NCI-H187 (cell line): ENCODE measurements at regions not wholly inside any gene's neighbourhood (a gene's known extent, or its start where the extent isn't known, plus 50 kb on each side); places are given as distances from the start of the nearest gene placed in this dataset.
"Not testable (repeated sequence)": the region's sequence is repeated elsewhere in the genome, so short reads cannot be mapped to it uniquely, and the experiment has no call there.

Experiments
- DNase-seq, 2 experiments: peaks; one replicate each; lab custom pipeline; 2025; lab: John Stamatoyannopoulos, UW

DNA sequence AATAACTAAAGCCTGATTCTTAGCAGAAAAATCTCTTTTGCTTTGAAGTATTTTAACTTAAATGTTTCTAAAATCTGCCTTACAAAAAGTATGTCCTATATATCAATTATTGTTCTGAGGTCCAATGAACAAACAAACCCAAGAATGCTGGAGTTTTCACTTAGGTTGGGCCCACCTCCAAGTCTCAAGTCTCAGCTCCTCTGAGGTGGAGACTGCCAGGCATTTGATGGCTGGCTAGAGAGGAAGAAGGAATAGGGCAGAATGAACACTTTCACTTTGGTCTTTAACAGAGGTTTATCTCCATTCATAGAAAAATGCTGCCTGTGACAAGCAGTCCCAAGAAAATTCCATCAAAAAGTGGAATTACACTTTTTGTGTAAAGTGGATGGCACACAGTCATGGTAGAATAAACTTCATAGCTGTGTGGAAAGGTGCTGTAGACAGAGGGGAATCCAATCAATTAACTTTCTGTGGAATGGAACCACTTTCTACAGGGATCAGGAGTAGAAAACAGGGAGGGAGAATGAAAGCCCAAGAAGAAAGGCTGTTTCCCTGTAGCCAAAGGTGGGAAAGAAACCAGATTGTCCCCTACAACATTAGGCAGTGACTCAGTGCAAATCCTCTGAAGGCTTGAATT lies 349.4 kb upstream of the RUNX1 start:
- peak in 1 of 2 experiments; percentile 26 for DNase-seq

DNA sequence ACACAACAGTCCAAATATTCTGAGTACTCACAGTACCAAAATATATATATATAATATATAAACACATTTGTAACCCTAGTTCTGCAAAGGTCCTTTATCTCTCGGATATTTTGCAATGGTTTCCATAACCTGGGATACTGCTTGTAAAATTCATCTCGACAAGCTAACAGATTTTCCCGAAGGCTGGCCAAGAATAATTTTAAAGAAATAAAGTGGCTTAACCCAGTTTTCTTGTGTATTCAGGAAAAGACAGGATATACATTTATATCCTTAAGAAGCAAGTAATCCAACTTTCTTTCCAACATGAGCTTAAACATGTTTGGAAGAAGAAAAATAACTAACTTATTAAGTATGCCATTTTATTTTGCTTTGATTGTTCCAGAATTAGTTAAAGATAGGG lies 348.7 kb upstream of the RUNX1 start:
- no peak for DNase-seq

DNA sequence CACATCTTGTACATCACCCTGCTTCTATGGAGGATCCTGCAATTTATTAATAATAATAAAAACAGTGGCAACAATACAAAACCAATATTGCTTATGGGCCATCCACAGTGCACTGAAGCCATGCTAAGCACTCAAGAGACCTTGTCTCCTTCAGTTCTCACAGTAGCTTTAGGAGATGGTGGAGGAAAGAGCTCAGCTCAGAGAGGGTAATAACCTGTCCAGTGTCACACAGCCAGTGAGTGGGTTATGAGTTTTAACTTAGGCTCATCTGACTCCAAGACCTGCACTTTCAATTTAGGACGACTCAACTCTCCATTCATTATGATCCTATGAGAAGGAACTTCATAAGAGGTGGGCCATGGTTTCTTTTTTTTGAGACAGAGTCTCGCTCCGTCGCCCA lies 347.6 kb upstream of the RUNX1 start:
- DNase-seq: no peak

DNA sequence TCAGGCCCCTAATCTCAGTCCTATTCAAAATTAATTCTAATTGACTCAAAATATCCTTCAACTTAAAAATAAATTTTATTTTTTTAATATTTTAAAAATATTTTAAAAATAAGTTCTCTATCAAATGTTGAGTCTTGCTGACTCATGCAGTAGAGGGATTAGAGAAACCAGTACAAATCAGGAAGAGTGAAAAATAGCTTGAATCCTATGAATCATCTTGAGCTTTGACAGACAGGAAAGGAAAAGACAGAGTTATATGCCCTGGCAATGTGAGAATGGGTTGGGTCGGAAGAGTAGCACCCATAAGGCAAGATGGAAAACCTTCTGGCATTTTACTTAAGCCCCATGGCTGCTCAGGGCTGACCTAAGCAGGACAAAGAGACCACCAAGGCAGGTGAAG lies 346.6 kb upstream of the RUNX1 start:
- no peak for DNase-seq

- no peak for DNase-seq
Observed at GRCh38 chr21:35394634-35395369, 345.7 kb upstream of the RUNX1 start.

DNA sequence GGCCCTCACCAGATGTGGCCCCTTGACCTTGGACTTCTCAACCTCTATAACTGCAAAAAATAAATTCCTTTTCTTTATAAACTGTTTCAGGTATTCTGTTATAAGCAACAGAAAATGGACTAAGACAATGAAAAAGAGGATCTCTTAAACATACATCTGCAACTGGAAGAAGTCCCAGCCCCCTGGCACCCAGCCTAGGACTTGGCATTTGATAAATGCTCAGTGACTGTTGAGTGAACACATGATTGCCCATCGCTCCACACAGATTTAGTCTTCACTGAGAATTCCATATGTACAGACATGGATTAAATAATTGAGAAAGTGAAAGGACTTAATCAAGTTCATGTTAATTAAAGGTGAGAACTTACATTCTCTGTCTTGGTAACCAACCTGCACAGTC lies 344.9 kb upstream of the RUNX1 start:
- no peak for DNase-seq

GRCh38 chr21:35390013-35390776 lies 341.1 kb upstream of the RUNX1 start:
- no peak for DNase-seq

GRCh38 chr21:35386491-35387079 lies 337.5 kb upstream of the RUNX1 start:
- no peak for DNase-seq

DNA sequence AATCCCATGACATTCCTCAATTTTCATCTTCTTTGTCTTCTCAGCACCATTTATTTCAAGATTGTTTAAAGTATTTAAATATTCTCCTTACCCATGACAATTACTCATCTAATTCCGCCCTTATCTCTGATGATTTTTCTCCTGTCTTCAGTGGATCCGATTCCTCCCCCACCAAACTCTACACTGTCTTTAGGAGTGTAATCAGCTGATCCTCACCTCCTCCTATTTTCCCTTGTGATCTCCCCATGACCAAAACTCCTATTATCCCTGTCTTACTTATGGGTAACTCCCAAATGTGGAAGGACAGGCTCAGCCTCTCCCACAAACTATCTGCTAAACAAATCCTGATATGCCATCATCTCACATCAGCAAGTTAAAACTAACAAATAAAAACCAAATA lies 335.3 kb upstream of the RUNX1 start:
- DNase-seq: no peak

GRCh38 chr21:35382696-35383095 lies 333.6 kb upstream of the RUNX1 start:
- no peak for DNase-seq

- peak in 1 of 2 experiments; percentile 27 for DNase-seq
Observed at GRCh38 chr21:35381743-35382310, 332.7 kb upstream of the RUNX1 start.

DNA sequence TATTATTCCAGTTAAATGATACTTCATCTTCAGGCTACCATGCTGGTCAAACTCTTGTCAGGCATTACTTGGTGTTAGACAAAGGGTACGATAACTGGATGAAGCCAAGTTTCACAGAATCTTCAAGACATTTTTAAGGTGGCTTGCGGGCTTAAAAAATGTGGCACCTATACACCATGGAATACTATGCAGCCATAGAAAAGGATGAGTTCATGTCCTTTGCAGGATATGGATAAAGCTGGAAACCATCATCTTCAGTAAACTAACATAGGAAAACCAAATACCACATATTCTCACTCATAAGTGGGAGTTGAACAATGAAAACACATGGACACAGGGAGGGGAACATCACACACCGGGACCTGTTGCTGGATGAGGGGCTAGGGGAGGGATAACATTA lies 331.2 kb upstream of the RUNX1 start:
- DNase-seq: not testable (repeated sequence)

- no peak for DNase-seq
Observed at GRCh38 chr21:35378881-35379280, 329.8 kb upstream of the RUNX1 start.

DNA sequence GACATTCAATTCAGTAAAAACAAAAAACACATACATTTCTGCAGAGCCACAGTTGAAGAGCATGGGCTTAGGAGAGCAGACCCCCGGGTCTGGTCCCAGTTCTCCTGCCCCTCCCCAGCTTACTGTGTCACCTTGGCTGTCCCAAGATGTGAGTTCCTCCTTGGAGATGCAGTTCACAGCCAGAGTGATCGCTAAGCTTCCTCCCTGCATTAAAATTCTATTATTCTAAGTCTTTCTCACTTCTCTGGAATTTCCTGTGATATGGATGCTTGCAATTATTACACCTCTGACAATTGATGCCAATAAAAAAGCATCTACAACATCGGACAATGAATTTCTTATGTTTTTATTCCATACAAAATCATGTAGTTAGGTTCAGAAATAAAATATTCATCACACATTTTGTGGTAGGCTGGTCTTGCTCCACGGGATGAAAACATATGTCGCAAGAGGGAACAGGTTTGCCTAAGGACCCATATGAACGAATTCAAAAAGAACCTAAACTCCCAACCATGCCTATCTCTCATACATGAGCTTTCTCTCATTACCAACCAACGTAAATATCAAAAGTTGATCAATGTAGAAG lies 328.5 kb upstream of the RUNX1 start:
- no peak for DNase-seq

- no peak for DNase-seq
Observed at GRCh38 chr21:35376406-35377135, 327.5 kb upstream of the RUNX1 start.

DNA sequence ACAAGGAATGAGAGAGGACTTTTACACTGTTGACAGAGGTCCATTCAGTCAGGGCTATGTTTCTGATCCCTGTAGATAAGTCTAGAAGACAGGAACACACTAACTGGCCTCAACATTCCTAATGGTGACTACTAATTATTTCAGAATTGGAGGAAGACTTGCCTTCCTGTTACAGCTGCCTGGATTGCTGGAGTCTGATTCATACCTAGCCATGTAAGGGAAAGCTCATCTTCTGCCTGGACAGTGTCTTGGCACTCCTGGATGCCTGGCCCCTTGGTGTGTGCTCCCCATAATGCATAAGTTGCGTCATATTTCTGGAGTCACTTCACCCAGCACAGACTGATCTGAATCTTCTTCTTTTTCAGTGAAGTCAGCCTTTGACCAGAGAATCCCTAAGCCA lies 326.0 kb upstream of the RUNX1 start:
- DNase-seq: no peak

- DNase-seq: no peak
Observed at GRCh38 chr21:35373998-35374397, 324.9 kb upstream of the RUNX1 start.

DNA sequence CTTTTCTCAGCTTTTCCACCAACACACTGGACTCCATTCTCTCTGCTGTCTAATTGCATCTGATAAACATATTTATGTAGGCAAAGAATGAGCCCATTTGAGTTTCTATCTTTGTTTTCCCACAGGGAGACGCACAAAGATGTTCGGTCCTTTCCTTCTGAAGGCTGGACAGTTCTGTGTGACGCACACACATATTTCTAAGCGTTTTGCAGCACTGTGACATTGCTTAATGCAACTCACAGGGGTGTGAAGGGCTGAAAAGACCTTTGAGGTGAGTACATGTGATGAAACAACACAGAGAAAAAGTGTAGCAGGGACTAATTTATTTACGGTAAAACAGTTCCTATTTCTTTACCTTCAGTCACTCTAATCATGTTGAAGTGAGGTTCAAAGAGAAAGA lies 323.1 kb upstream of the RUNX1 start:
- no peak for DNase-seq

DNA sequence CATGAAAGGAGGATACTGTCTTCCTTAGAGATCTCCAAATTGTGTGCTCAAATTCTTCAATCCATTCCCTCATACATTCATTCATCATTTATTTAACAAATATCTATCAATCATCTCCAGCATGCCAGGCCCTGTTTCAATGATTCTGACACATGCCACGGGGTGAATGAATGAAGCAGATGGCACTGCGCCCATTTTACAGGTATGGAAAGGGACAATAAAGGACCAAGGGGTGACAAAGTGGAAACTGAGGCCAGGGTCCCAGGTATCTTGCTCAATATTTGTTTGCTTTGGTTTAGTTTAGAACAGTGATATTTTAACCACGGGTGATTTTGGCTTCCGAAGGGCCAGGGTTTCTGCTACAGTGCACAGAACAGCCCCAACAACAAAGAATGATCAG lies 321.6 kb upstream of the RUNX1 start:
- DNase-seq: no peak

DNA sequence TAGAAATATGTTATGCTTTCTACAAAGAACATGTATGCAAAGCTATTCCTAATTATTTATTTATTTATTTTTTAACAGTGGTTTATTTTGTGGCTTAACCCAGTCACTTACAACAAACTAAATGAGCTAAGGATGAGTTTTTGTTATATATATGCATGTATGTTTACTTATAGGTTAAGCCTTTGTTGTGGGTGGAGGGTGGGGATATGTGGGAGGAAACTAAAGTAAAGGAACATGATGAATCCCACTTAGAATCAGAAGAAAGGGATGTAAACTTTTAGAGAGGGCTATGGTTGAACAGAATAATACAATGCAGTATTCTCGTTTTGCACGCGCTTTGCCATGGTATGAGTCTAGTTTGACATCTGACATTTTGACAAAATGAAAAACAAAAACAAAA lies 321.0 kb upstream of the RUNX1 start:
- no peak for DNase-seq

GRCh38 chr21:35368326-35368725 lies 319.2 kb upstream of the RUNX1 start:
- no peak for DNase-seq
